IgD-negative memory B cell (primary cell): ENCODE measurements at regions not wholly inside any gene's neighbourhood (a gene's known extent, or its start where the extent isn't known, plus 50 kb on each side); places are given as distances from the start of the nearest gene placed in this dataset.

Experiments
- H3K27ac Mint-ChIP-seq, 3 donors: one replicate each; pipeline ENCODE4 v1.8.0; 2020 to 2022; ENCODE audit warnings: mild to moderate bottlenecking in 3 of 3, mixed read lengths in 3 of 3, moderate library complexity in 1 of 3
- H3K27me3 Mint-ChIP-seq: one replicate; pipeline ENCODE4 v1.8.0; 2021; ENCODE audit warnings: mixed read lengths
- H3K36me3 Mint-ChIP-seq: one replicate; pipeline ENCODE4 v1.8.0; 2020; ENCODE audit warnings: mild to moderate bottlenecking, mixed read lengths
- H3K4me1 Mint-ChIP-seq, 3 donors: one replicate each; pipeline ENCODE4 v1.8.0; 2020 to 2022; ENCODE audit warnings: mixed read lengths in 3 of 3, mild to moderate bottlenecking in 1 of 3
- H3K4me3 Mint-ChIP-seq, 4 donors: one replicate each; pipeline ENCODE4 v1.8.0; 2020 to 2022; ENCODE audit warnings: mild to moderate bottlenecking in 4 of 4, mixed read lengths in 4 of 4, moderate library complexity in 3 of 4
- H3K9me3 Mint-ChIP-seq, 3 donors: one replicate each; pipeline ENCODE4 v1.8.0; 2020 to 2021; ENCODE audit warnings: mixed read lengths in 3 of 3, mild to moderate bottlenecking in 1 of 3

- Mint-ChIP-seq H3K27me3 (no peaks in the 10 kb centered on the region), H3K36me3 (peaks cover 1% of the 10 kb centered on the region)
These were observed 588.3 kb upstream of the SGCG start for GRCh38 chr13:22592515-22592914.

GRCh38 chr13:22594041-22594440 lies 586.7 kb upstream of the SGCG start:
- H3K4me3 Mint-ChIP-seq: no peak overlapping the region
- no peak overlapping the region for H3K27ac Mint-ChIP-seq
- H3K36me3 Mint-ChIP-seq: no peaks in the 10 kb centered on the region
- no peaks in the 10 kb centered on the region for H3K27me3 Mint-ChIP-seq
- no peaks in the 10 kb centered on the region for H3K4me1 Mint-ChIP-seq
- peaks cover 0 to 2% (median 2%) of the 10 kb centered on the region in 3 donors for H3K9me3 Mint-ChIP-seq

More at GRCh38 chr13:22592515-22592914, 588.3 kb upstream of the SGCG start:
- no peaks in the 10 kb centered on the region for H3K4me1 Mint-ChIP-seq
- peaks cover 0 to 9% (median 2%) of the 10 kb centered on the region in 3 donors for H3K9me3 Mint-ChIP-seq
- no peak overlapping the region for H3K4me3 Mint-ChIP-seq
- H3K27ac Mint-ChIP-seq: no peak overlapping the region

- Mint-ChIP-seq H3K4me1 (no peaks in the 10 kb centered on the region), H3K27ac (no peak overlapping the region), H3K36me3 (no peaks in the 10 kb centered on the region), H3K27me3 (no peaks in the 10 kb centered on the region), H3K4me3 (no peak overlapping the region), H3K9me3 (peaks cover 0 to 2% (median 2%) of the 10 kb centered on the region in 3 donors)
These were observed 584.5 kb upstream of the SGCG start for GRCh38 chr13:22596171-22596863.

DNA sequence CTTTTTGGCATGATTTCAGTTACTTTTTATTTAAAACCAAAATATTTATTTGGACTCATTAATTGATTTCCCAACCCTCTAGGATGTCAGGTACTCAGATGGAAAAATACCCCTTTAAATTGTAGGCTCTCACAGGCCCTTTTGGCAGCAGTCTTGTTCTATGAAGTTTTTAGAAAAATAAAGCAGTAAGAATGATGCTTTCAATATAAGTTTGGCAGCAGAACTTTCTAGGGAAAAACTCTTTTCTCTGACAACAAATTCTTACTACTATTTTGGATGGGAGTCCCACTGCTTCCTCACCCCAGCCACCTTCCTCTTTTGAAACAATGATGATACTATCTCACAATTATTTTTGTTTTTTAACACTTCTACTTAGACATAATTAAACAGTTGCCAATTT lies 581.6 kb upstream of the SGCG start:
- H3K36me3 Mint-ChIP-seq: no peaks in the 10 kb centered on the region
- peaks cover 0 to 2% (median 0%) of the 10 kb centered on the region in 3 donors for H3K9me3 Mint-ChIP-seq
- no peak overlapping the region for H3K27ac Mint-ChIP-seq
- no peak overlapping the region for H3K4me3 Mint-ChIP-seq
- H3K27me3 Mint-ChIP-seq: no peaks in the 10 kb centered on the region
- no peaks in the 10 kb centered on the region for H3K4me1 Mint-ChIP-seq

- no peak overlapping the region for H3K27ac Mint-ChIP-seq
- peaks cover 2% of the 10 kb centered on the region for H3K36me3 Mint-ChIP-seq
- no peaks in the 10 kb centered on the region for H3K27me3 Mint-ChIP-seq
- H3K9me3 Mint-ChIP-seq: peaks cover 0 to 12% (median 2%) of the 10 kb centered on the region in 3 donors
- no peak overlapping the region for H3K4me3 Mint-ChIP-seq
- no peaks in the 10 kb centered on the region for H3K4me1 Mint-ChIP-seq
These were observed 562.8 kb upstream of the SGCG start for GRCh38 chr13:22618002-22618401.

- Mint-ChIP-seq H3K9me3 (peaks cover 0 to 11% (median 6%) of the 10 kb centered on the region in 3 donors), H3K4me3 (no peak overlapping the region), H3K27me3 (no peaks in the 10 kb centered on the region), H3K4me1 (no peaks in the 10 kb centered on the region), H3K27ac (no peak overlapping the region), H3K36me3 (no peaks in the 10 kb centered on the region)
These were observed 555.1 kb upstream of the SGCG start for GRCh38 chr13:22625691-22626090.

DNA sequence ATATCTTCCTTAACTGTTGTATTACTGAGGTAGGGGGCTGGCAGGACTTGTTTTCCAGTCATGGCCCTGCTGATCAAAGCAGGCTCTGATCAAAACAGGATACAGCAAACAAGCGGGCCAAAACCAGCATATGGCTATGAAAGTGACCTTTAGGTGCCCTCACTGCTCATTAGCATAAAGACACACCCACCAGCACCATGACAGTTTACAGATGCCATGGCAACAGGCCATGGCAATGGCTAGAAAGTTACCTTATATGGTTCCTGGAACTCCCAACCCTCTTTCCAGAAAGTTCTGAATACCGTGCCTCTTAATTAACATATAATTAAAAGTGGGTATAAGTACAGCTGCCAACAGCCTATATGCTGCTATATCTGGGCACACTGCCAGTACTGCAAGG lies 551.4 kb upstream of the SGCG start:
- Mint-ChIP-seq H3K4me1 (no peaks in the 10 kb centered on the region), H3K4me3 (no peak overlapping the region), H3K27ac (no peak overlapping the region), H3K9me3 (peaks cover 5 to 12% (median 7%) of the 10 kb centered on the region in 3 donors), H3K36me3 (no peaks in the 10 kb centered on the region), H3K27me3 (no peaks in the 10 kb centered on the region)

GRCh38 chr13:22642088-22642487 lies 538.7 kb upstream of the SGCG start:
- Mint-ChIP-seq H3K27me3 (peaks cover 2% of the 10 kb centered on the region), H3K4me3 (no peak overlapping the region), H3K36me3 (no peaks in the 10 kb centered on the region), H3K9me3 (peaks cover 2 to 3% (median 2%) of the 10 kb centered on the region in 3 donors), H3K4me1 (no peaks in the 10 kb centered on the region), H3K27ac (no peak overlapping the region)

GRCh38 chr13:22644941-22645340 lies 535.8 kb upstream of the SGCG start:
- H3K27me3 Mint-ChIP-seq: no peaks in the 10 kb centered on the region
- peaks cover 2 to 3% (median 2%) of the 10 kb centered on the region in 3 donors for H3K9me3 Mint-ChIP-seq
- no peak overlapping the region for H3K4me3 Mint-ChIP-seq
- no peak overlapping the region for H3K27ac Mint-ChIP-seq
- no peaks in the 10 kb centered on the region for H3K4me1 Mint-ChIP-seq
- no peaks in the 10 kb centered on the region for H3K36me3 Mint-ChIP-seq

- Mint-ChIP-seq H3K27ac (no peak overlapping the region), H3K9me3 (peaks cover 0 to 3% (median 2%) of the 10 kb centered on the region in 3 donors), H3K36me3 (no peaks in the 10 kb centered on the region)
These were observed 533.5 kb upstream of the SGCG start for GRCh38 chr13:22647156-22647850.

GRCh38 chr13:22648320-22648801 lies 532.4 kb upstream of the SGCG start:
- Mint-ChIP-seq H3K4me3 (no peak overlapping the region), H3K36me3 (no peaks in the 10 kb centered on the region), H3K9me3 (peaks cover 0 to 2% (median 0%) of the 10 kb centered on the region in 3 donors), H3K27me3 (no peaks in the 10 kb centered on the region), H3K4me1 (no peaks in the 10 kb centered on the region), H3K27ac (no peak overlapping the region)

More at GRCh38 chr13:22647156-22647850, 533.5 kb upstream of the SGCG start:
- Mint-ChIP-seq H3K27me3 (no peaks in the 10 kb centered on the region), H3K4me3 (no peak overlapping the region), H3K4me1 (no peaks in the 10 kb centered on the region)

- no peaks in the 10 kb centered on the region for H3K9me3 Mint-ChIP-seq
- H3K36me3 Mint-ChIP-seq: no peaks in the 10 kb centered on the region
- no peak overlapping the region for H3K27ac Mint-ChIP-seq
- H3K4me1 Mint-ChIP-seq: no peaks in the 10 kb centered on the region
- no peak overlapping the region for H3K4me3 Mint-ChIP-seq
- no peaks in the 10 kb centered on the region for H3K27me3 Mint-ChIP-seq
These were observed 528.0 kb upstream of the SGCG start for GRCh38 chr13:22652796-22653195.

DNA sequence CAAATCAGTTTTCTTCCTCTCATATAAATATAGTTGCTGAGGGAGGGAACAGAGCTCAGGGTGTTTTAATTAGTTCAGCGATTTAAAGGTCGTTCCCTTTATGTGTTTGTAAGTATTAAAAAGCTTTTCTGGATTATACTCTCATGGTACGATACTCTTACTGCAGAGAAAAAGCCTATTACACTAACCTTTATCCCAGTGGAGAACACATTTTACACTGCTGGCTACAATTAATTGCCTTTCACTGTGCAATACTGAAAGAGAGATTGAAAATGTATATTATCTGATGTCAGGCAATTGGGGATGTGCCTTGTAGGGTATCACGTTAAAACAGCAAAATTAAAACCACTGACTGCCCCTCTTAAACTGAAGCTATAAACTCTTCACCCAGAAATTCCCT lies 526.9 kb upstream of the SGCG start:
- Mint-ChIP-seq H3K4me3 (no peak overlapping the region), H3K27me3 (no peaks in the 10 kb centered on the region), H3K36me3 (no peaks in the 10 kb centered on the region), H3K27ac (no peak overlapping the region), H3K9me3 (no peaks in the 10 kb centered on the region), H3K4me1 (no peaks in the 10 kb centered on the region)

DNA sequence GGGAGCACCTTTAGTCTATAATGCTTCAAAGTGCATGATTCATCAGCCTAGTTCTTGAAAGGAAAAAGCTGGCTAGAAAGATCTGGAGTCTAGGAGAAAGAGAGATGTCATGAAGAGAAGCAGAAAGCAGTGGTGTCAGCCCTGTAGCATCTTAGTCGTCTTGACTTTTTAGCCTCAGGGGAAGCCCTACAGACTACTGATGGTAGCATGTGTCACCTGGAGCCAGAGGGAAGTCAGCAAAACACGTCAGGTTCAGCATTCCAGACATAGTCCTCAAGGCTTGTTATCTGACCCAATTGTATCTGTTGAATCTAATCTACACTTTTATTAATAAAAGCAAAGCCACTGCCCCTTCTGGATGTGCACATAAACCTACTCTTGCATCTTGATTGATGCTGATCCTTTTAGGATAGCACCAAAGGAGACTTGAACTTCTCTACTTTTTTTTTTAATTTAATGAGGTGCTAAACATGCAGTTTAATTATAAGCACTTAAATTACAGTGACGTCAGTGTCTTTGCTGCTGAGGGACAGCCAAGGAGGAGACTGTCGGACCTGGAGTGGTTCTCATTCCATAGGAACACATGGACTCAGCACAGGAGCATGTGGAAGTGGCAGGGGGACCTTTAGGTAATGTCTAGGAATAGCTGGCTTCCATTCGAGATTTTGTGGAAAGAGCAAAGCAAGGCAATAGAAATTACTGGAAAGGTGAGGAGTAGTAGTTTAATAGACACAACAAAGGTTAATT lies 525.5 kb upstream of the SGCG start:
- Mint-ChIP-seq H3K9me3 (no peaks in the 10 kb centered on the region), H3K27ac (no peak overlapping the region), H3K4me3 (no peak overlapping the region), H3K4me1 (no peaks in the 10 kb centered on the region), H3K36me3 (no peaks in the 10 kb centered on the region), H3K27me3 (no peaks in the 10 kb centered on the region)

DNA sequence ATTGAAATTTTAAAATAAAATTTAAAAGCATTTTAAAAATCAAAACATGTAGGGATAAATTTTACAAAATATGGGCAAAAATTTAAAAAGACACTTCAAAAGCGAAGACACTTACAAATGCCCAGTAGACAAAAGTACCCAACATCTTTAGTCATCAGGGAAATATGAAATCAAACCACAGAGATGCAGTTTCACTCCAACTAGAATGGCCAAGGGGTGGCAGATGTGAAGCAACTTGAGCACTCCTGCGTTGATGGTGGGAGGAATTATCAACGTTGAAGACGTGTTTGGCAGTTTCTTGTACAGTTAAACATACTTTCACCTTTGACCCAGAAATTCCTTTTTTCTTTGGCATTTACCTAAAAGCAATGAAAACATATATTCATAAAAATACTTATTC lies 518.0 kb upstream of the SGCG start:
- H3K4me1 Mint-ChIP-seq: no peaks in the 10 kb centered on the region
- no peaks in the 10 kb centered on the region for H3K9me3 Mint-ChIP-seq
- H3K27ac Mint-ChIP-seq: no peak overlapping the region
- H3K4me3 Mint-ChIP-seq: no peak overlapping the region
- no peaks in the 10 kb centered on the region for H3K36me3 Mint-ChIP-seq
- no peaks in the 10 kb centered on the region for H3K27me3 Mint-ChIP-seq
